Keratinocyte (primary cell): ENCODE measurements at regions not wholly inside any gene's neighbourhood (a gene's known extent, or its start where the extent isn't known, plus 50 kb on each side); places are given as distances from the start of the nearest gene placed in this dataset.

ENCODE experiments used
- CTCF ChIP-seq, 3 experiments: IDR thresholded peaks in 1 of 3; conservative IDR thresholded peaks in 1 of 3; optimal IDR thresholded peaks in 1 of 3; 2 replicates in 2 of 3; 3 replicates in 1 of 3; pipeline versions ENCODE3 to v1.5.1; 2011; ENCODE audit warnings: low read length in 3 of 3, mild to moderate bottlenecking in 3 of 3, moderate library complexity in 2 of 3, control low read depth in 1 of 3, inconsistent platforms in 1 of 3; ENCODE audit not compliant: insufficient read depth in 2 of 3; ENCODE audit errors: extremely low read depth in 1 of 3
- EZH2 ChIP-seq: IDR thresholded peaks from one replicate; pipeline ENCODE4 v1.6.1; 2012; ENCODE audit warnings: inconsistent platforms, mild to moderate bottlenecking, low read length, moderate library complexity

- TF ChIP-seq CTCF (optimal IDR thresholded peaks at IDR 0.05 in 1 of 3, IDR thresholded peaks at IDR 0.05 in 1 of 3, conservative IDR thresholded peaks at IDR 0.05 in 1 of 3; ENCODE audit: extremely low read depth in 1 of 3, insufficient read depth in 2 of 3, low read length in 3 of 3) (no peak), EZH2 (no peak)
These were observed 252.6 kb downstream of the TTC32 start for GRCh38 chr2:19649142-19649541.
